ENCODE measurements at regions not wholly inside any gene's neighbourhood (a gene's known extent, or its start where the extent isn't known, plus 50 kb on each side); places are given as distances from the start of the nearest gene placed in this dataset.

- Histone ChIP-seq H3K27ac (peak overlapping the region; percentile 69 to 74), H3K36me3 (no peaks in the 10 kb centered on the region)
- no peak for TF ChIP-seq POLR2A (IDR thresholded peaks at IDR 0.05)
- no peak for TF ChIP-seq CTCF (IDR thresholded peaks at IDR 0.05)
Measured at GRCh38 chr12:91309450-91309849, 126.8 kb upstream of the DCN start.

GRCh38 chr12:91307957-91308670 lies 125.5 kb upstream of the DCN start:
- Histone ChIP-seq H3K27me3 (no peaks in the 10 kb centered on the region), H3K4me3 (no peak overlapping the region), H3K36me3 (no peaks in the 10 kb centered on the region), H3K27ac (peak overlapping the region; percentile 69 to 74), H3K9me3 (no peaks in the 10 kb centered on the region), H3K4me1 (peaks cover 0 to 13% of the 10 kb centered on the region in 2 donors)
- no peak for DNase-seq
- intact Hi-C loops (cut with DNase I; ENCODE audit: low total_unique reads) = no loop called here
- no peak for TF ChIP-seq CTCF (IDR thresholded peaks at IDR 0.05)
- TF ChIP-seq POLR2A (IDR thresholded peaks at IDR 0.05) = no peak

More at GRCh38 chr12:91309450-91309849, 126.8 kb upstream of the DCN start:
- Histone ChIP-seq H3K4me1 (peaks cover 0 to 13% of the 10 kb centered on the region in 2 donors), H3K9me3 (no peaks in the 10 kb centered on the region), H3K4me3 (no peak overlapping the region), H3K27me3 (no peaks in the 10 kb centered on the region)
- DNase-seq = no peak
- intact Hi-C loops (cut with DNase I; ENCODE audit: low total_unique reads) = no loop called here

- TF ChIP-seq POLR2A (IDR thresholded peaks at IDR 0.05) = no peak
- no peak for TF ChIP-seq CTCF (IDR thresholded peaks at IDR 0.05)
- no peaks in the 10 kb centered on the region for H3K27me3 ChIP-seq
- DNase-seq = no peak
- H3K4me3 ChIP-seq = no peak overlapping the region
- no peaks in the 10 kb centered on the region for H3K4me1 ChIP-seq
- H3K36me3 ChIP-seq = no peaks in the 10 kb centered on the region
- H3K9me3 ChIP-seq = no peaks in the 10 kb centered on the region
- H3K27ac ChIP-seq = no peak overlapping the region
- intact Hi-C loops (cut with DNase I; ENCODE audit: low total_unique reads) = no loop called here
Measured at GRCh38 chr12:91290354-91290753, 107.7 kb upstream of the DCN start.

GRCh38 chr12:91289906-91290305 lies 107.3 kb upstream of the DCN start:
- Histone ChIP-seq H3K36me3 (no peaks in the 10 kb centered on the region), H3K27ac (peak overlapping the region in 1 of 2 donors; percentile 15), H3K4me3 (no peak overlapping the region), H3K9me3 (no peaks in the 10 kb centered on the region), H3K27me3 (no peaks in the 10 kb centered on the region), H3K4me1 (no peaks in the 10 kb centered on the region)
- intact Hi-C loops (cut with DNase I; ENCODE audit: low total_unique reads) = no loop called here
- DNase-seq = no peak
- TF ChIP-seq CTCF (IDR thresholded peaks at IDR 0.05) (no peak), POLR2A (IDR thresholded peaks at IDR 0.05) (no peak)

GRCh38 chr12:91289072-91289471 lies 106.5 kb upstream of the DCN start:
- no peak overlapping the region for H3K4me3 ChIP-seq
- intact Hi-C loops (cut with DNase I; ENCODE audit: low total_unique reads) = no loop called here
- no peak for DNase-seq

More at GRCh38 chr12:91289072-91289471, 106.5 kb upstream of the DCN start:
- no peaks in the 10 kb centered on the region for H3K36me3 ChIP-seq
- no peaks in the 10 kb centered on the region for H3K9me3 ChIP-seq
- TF ChIP-seq POLR2A (IDR thresholded peaks at IDR 0.05) = no peak
- H3K27me3 ChIP-seq = no peaks in the 10 kb centered on the region
- H3K27ac ChIP-seq = peak overlapping the region in 1 of 2 donors; percentile 15
- H3K4me1 ChIP-seq = no peaks in the 10 kb centered on the region

Measured in uterus (tissue), 3 donors.